Activated CD4-positive, alpha-beta T cell treated with anti-CD3 and anti-CD28 coated beads, Interleukin-10, Interleukin-2, amounts not matched to agents 100 ng/mL and 50 ng/mL, durations not matched to agents 16 hours and 8 hours (primary cell): ENCODE measurements at regions not wholly inside any gene's neighbourhood (a gene's known extent, or its start where the extent isn't known, plus 50 kb on each side); places are given as distances from the start of the nearest gene placed in this dataset.
"Not testable (repeated sequence)": the region's sequence is repeated elsewhere in the genome, so short reads cannot be mapped to it uniquely, and the experiment has no call there.

Experiments
- DNase-seq: peaks from one replicate; pipeline ENCODE4 v3.0.0-alpha.2; 2020

DNA sequence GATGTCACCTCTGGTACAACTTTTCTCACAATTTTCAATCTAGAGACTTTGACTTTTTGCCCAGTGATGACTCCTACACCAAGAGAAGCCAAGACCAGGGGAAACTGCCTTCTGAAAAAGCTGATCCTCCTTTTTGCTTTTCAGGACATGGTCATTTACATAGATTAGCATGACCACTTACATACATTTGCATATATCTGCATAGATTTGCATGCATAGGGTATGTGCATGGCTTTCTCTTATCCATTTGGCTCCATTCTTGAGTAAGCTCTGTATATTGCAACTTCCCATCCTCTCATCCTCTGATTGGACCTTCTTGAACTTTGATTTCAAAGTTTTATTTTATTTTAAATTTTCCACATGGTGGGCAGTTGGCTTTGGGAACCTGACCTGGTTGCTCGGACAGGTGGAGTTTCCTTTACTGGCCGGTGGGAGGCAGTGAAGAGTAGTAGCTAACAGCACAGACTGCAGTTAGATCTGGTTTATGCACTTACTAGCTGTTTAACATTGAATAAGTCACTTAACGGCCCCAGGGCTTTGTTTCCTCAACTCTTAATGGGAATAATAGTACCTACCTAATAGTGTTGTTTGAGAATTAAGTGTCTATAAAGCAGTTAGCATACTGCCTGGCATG, 92.9 kb downstream of the GPR139 start:
- peak; percentile 11 for DNase-seq

DNA sequence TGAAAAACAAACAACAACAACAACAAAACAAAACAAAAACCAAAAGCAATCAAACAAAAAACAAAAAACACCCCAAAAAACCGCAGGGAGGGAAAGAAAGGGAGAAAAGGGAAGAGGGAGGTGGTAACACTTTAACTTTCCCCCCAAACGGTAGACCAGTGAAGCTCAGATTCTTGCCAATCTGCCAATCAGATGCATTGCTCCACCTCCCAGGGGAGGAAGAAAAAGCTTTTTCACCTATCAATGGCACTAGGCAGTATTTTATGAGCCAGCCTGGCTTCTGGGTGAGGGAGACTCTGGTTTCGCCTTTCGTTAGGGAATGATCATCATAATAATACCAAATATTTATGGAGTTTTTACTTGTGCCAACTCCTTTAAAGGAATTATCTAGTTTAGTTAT, 94.1 kb downstream of the GPR139 start:
- DNase-seq = no peak

DNA sequence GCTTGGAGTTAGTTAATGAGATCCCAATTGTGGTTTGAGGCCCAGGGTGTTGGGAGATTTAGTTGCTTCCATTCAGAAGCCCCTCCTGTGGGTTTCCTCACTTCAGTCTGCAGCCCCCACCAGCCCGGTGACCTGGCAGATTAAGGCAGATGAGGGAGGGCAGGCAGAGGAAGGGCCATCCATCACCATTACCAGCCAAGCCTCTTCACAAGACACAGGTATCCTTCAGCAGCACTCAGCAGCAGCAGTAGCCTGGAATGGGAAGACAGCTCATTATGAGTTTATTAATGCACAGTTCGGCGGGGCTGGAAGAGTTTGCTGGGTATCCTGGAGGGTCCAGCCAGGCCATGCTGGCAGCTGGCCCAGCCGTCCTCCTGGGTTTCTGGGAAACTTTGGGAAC, 90.0 kb upstream of the GPRC5B start:
- DNase-seq = no peak

DNA sequence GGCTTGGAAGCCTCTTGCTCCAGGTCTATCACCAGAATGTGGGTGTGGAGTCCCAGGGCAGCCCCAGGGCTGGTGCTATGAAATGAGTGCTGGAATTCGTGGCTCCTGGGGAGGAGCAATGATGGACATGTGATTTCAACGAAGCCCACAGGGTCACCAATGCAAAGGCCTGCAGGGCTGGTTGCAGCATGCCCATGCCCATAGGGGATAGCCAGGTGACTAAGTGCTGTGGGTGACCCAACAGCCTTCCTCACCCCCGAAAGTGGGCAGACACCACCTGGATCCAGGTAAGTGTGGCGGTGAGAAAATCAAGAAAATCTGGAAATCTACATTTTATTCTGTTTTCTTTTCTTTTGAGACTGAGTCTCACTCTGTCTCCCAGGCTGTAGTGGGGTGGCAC, 87.5 kb upstream of the GPRC5B start:
- no peak for DNase-seq

DNA sequence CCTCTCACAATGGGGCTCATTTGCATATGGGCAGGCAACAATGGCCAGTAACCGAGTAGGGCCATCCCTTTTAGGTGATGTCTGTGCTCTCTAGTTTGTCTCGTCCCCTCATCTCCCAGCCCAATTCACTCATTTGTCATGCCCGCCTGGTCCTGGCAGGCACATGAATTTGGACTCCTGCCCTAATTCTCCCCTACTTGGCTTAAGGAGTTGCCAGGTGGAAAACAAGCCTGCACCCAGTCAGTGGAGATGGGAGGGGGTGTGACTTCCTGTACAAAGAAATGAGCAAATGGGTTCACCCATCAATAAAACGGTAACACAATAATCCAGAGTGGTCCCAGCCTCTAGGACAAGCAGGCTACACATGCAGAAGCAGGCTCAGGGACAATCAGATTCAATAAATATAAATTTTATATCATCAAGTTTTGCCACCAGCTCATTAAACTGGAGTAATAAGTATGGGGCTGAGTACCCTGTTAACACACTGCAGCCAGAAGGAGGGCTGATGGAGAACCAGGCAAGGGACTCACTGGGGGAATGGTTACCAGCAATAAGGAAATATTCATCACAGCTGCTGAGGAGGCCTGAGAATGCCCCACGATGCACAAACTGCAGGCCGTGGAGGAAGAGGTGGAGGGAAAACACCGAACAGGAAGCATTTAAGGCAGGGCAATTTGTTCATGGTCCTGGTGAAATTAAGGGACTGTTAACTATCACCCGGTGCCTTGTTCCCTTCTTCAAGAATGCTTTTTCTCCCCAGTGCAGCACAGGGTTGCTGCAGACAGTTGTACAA, 84.4 kb upstream of the GPRC5B start:
- DNase-seq = no peak

DNA sequence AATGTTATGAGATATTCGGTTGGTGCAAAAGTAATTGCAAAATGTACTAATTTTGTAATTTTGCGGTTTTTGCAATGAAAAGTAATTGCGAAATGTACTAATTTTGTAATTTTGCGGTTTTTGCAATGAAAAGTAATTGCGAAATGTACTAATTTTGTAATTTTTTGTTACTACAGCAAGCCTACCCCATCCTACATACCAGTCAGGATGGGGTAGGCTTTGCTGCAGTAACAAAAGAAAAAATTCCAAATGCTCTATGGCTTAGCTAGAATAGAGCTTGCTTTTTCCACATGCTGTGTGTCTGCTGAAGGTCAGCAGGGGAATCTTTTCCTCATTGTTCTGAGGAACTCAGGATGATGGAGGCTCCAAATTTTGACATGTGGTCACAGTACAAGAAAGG, 83.3 kb upstream of the GPRC5B start:
- DNase-seq = no peak

DNA sequence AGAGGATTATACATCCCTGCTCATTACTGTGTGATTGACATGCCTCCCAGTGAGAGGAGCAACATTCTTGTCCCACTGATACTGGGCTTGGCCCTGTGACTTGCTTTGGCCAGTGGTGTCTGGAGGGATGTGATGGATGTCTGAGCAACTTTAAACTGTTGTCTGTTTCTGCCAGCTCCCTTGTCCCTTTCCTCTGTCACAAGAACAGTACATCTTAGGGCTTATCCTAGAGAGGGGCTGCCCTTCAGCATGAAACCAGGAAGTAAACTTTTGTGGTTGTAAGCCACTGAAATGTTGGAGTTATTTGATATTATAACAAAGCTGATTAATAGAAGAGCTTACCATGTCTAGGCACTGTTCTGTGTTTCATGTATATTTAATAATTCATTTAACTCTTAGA, 82.9 kb upstream of the GPRC5B start:
- DNase-seq = no peak

DNA sequence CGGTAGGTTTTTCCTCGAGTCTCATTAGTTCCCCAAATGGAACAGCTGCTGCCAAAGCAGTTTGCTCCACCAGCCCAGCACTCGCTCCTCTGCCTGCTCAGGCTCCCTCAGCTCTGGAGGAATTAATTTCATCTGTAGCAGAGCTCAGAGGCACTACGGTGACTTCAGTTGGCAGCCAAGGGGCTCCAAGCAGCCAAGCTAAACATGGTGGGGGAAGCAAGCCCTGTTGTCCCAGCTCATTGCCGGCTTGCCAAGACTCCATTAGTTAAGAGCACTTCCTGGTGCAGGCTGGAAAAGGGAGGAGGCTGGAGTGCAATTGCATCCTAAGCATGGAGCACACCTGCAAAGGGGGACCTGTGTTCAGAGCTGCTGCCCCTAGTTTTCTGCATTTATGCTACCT, 78.7 kb upstream of the GPRC5B start:
- no peak for DNase-seq

DNA sequence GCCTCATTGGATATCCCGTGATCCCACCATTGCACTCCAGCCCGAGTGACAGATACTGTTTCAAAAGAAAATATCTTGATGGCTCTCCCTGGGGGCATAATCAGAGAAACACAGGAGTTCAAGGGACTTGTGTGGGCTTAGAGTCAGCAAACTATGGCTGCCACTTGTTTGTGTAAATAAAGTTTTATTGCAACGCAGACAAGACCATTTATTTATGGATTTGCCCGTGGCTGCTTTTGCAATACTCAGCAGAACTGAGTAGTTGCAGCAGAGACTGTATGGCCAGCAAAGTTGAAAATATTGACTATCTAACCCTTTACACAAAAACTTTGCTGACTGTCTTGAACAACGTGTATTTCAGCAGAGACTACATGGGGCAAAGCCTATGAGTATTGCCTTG, 75.5 kb upstream of the GPRC5B start:
- no peak for DNase-seq

DNA sequence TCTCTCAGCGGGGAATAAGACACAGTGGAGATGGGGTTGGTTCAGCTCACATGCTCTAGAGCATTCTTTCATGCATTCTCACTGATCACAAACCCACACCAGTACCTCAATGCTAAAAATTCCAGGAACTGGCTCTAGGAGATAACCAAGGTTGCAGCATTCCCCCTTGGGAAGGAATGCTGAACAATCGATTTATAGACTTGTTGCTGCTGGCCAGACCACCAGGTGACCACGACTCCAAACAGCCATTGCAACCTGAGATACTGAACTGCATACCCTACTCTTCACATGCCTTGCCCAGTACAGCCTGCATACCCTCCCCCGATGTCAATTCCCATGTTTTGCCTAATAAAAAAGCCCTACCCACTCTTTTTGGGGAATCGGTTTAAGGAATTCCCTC, 75.1 kb upstream of the GPRC5B start:
- no peak for DNase-seq

DNA sequence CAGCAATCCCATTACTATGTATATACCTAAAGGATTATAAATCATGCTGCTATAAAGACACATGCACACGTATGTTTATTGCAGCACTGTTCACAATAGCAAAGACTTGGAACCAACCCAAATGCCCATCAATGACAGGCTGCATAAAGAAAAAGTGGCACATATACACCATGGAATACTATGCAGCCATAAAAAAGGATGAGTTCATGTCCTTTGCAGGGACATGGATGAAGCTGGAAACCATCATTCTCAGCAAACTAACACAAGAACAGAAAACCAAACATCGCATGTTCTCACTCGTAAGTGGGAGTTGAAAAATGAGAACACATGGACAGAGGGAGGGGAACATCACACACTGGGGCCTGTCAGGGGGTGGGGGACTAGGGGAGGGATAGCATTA, 71.2 kb upstream of the GPRC5B start:
- not testable (repeated sequence) for DNase-seq

DNA sequence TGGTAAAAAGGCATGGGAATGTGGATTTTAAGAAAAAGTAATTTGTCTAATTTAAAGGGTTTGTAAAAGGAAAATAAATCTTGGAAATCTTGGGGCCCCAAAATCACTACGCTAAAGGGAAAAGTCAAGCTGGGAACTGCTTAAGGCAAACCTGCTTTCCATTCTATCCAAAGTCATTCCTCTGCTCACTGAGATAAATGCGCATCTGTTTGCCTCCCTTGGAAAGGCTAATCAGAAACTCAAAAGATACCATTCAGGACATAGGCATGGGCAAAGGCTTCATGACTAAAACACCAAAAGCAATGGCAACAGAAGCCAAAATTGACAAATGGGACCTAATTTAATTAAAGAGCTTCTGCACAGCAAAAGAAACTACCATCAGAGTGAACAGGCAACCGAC, 70.4 kb upstream of the GPRC5B start:
- DNase-seq = not testable (repeated sequence)

DNA sequence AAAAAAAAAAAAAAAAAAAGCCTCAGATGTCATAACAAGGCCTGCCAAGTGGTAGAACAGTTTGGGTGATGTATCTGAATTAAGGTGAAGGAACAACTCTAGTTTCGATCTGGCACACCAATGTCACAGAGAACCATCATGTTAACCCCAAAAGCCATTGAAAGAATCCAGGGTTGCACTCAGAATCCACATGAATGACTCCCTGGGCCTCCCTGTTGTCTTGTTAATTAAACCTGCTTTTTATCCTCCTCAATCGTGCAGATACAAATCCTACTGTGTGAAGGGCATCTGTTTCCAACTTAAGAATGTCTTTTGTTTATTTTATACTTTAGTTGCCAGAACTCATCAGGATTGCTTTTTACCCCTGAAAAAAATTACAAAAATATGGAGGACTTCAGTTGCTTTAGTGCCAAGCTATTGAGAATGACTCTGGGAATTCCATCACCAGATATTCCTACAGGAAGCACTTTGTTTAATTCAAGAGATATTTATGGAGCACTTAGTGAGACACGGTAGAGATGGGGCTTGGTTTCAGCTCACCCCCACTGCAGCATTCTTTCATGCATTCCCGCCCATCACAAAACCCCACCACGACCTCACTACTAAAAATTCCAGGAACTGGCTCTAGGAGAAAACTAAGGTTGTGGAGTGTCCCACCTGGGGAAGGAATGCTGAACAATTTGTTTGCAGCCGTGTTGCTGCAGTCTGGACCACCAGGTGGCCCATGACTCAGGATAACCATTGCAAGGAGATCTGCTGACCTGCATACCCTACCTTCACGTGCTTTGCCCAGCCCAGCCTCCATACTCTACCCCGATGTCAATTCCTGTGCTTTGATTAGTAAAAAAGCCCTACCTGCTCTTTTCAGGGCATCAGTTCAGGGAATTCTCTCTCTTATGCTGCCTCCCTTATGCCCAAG, 63.8 kb upstream of the GPRC5B start:
- no peak for DNase-seq

DNA sequence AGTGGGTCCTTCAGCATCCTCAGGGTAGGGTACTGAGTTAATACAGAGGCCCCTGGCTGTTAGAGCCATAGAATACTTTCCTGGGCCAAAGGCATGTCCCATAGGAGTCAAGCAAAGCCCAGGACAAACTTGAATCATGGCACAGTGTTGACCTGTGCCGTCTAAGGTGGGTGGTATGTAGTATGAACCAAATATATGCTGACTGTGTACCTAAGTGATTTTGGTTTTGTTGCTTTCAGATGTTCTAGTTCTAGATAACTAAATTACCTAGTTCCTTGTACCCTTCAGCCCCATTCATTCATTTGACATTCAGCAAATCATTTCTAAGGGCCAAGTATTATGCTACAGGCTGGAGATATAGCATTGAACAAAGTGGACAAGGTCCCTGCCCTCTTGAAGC, 61.3 kb upstream of the GPRC5B start:
- no peak for DNase-seq

DNA sequence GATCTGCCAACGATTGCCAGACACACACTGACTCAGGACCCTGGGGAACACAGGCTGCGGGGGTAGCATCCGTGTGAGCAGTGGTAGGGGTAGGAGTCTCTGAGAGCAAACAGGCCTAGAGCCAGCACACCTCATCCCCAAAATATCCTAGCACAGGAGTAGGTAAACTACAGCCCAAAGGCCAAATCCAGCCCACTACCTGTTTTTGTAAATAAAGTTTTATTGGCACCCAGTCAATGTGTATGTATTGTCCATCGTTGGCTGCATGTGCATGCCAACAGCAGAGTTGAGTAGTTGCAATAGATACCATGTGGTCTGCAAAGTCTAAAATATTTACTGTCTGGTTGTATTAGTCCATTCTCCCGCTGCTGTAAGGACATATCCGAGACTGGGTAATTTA, 55.5 kb upstream of the GPRC5B start:
- no peak for DNase-seq

DNA sequence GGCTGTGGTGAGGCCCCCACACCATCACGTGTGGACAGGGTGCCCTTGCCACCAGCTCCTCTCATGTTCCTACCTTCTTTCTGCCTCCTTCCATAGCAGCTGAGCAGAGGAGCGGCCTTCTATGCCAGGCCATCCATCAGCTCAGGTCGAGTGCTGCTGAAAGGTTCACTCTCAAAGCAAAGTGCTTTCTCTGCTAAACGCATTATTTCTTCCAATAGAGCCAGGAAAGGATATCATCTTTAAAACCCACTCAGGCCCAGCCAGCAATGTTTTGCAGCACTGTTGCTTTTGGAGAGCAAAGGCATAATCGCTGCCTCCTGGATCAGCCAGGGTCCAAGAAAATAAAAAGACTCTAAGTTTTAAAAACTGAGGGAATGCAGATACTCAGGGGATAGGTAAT, 54.9 kb upstream of the GPRC5B start:
- DNase-seq = no peak

DNA sequence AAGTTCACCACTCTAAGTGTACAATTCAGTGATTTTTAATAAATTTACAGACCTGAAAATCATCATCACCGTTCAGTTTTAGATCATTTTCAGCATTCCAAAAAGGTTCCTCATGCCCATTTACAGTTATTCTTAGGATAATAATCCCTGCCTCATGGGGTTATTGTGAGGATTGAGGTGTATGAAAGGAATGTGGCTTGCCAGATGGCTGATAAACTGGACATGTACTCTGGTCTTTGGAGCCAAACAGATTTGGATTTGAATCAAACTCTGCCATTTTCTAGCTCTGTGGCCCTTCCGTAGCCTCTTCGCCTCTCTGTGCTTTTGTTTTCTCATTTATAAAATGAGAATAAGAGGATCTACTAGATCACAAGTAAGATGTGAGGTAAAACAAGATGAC, 53.9 kb upstream of the GPRC5B start:
- DNase-seq = no peak

DNA sequence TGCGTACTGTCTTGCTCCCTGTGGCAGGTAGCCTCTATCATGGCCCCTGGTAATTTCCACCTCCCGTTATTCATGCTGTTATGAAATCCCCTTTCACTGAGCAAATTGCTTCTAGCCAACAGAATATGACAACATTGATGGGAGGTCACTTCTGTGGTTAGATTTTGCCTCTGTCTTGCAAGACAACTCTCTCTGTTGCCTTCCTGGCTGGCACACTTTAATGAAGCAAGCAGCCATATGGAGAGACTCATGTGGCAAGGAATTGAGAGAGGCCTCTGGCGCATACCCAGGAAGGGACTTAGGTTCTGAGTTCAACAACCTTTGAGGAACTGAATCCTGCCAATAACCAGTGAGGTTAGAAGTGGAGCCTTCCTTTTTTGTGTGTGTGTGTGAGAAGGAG, 51.8 kb upstream of the GPRC5B start:
- no peak for DNase-seq

DNA sequence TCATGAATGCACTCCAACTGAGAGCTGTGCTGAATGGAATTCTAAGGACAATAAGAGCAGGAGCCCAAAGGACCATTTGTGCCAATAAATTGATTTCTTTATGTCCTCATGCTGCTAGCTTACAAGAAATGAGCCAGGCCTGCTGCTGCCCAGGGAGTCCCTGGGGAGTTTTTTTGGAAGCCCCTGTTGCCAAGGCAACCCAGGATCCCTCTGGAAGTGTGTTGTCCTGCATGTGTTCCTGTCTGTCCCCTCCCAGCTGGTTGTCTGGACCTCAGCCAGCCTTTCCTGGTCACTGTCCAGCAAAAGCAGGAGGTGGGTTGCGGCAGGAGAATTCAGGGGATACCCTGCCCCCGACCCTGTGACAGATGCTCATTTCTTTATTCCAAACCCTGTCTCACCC, 51.0 kb upstream of the GPRC5B start:
- no peak for DNase-seq
